NB4 (cell line): ENCODE measurements at regions not wholly inside any gene's neighbourhood (a gene's known extent, or its start where the extent isn't known, plus 50 kb on each side); places are given as distances from the start of the nearest gene placed in this dataset.

Experiments
- CTCF ChIP-seq: IDR thresholded peaks from one replicate; pipeline ENCODE4 v1.5.1; 2012; ENCODE audit warnings: low read depth, low read length
- MAX ChIP-seq: IDR thresholded peaks from 2 replicates; pipeline ENCODE4 v1.6.1; 2011; ENCODE audit warnings: low read depth, low read length
- MYC ChIP-seq: IDR thresholded peaks from 2 replicates; pipeline ENCODE4 v1.6.1; 2011; ENCODE audit warnings: low read depth, low read length
- POLR2A ChIP-seq: IDR thresholded peaks from 2 replicates; pipeline ENCODE4 v1.6.1; 2011; ENCODE audit warnings: mild to moderate bottlenecking; ENCODE audit not compliant: insufficient read length; ENCODE audit errors: extremely low read depth

- TF ChIP-seq CTCF, result no peak
- no peak for TF ChIP-seq POLR2A
- TF ChIP-seq MYC, result no peak
- TF ChIP-seq MAX, result no peak
These were observed 54.0 kb upstream of the UMPS start for GRCh38 chr3:124676236-124676635.
